CD4-positive, alpha-beta T cell (primary cell): ENCODE measurements at regions not wholly inside any gene's neighbourhood (a gene's known extent, or its start where the extent isn't known, plus 50 kb on each side); places are given as distances from the start of the nearest gene placed in this dataset.

Experiments
- ATAC-seq: fragments of 200-7000 bp; cut with Tn5 transposase; one replicate; pipeline ENCODE4 v1.10.0; 2022; ENCODE audit warnings: mild to moderate bottlenecking; ENCODE audit not compliant: poor library complexity
- CTCF ChIA-PET: fragments of 350-600 bp; sonication (Branson Sonifier 250); formaldehyde crosslinking; loops from one replicate; lab custom pipeline; 2021; ENCODE audit warnings: antibody characterized with exemption, inconsistent platforms; lab: Charles Lee
- POLR2A ChIA-PET: fragments of 350-600 bp; sonication (Branson Sonifier 250); formaldehyde crosslinking; loops from one replicate; lab custom pipeline; 2021; ENCODE audit warnings: antibody characterized with exemption, inconsistent platforms; lab: Charles Lee
- DNase-seq, 14 experiments: peaks; one replicate each; pipeline ENCODE4 v3.0.0-alpha.2; 2013 to 2020; ENCODE audit warnings: mixed read lengths in 2 of 14
- H3K27ac ChIP-seq, 2 donors: one replicate each; pipeline versions ENCODE4 v1.5.1 to v1.7.0; 2013; ENCODE audit warnings: low read length in 2 of 2, low read depth in 1 of 2, mild to moderate bottlenecking in 1 of 2
- H3K27me3 ChIP-seq, 2 experiments: 1 replicate in 1 of 2; 2 replicates in 1 of 2; pipeline versions ENCODE4 v1.6.1 to v1.7.0; 2013; ENCODE audit warnings: low read length in 2 of 2, control low read depth in 1 of 2, mild to moderate bottlenecking in 1 of 2, moderate library complexity in 1 of 2; ENCODE audit not compliant: insufficient read depth in 2 of 2, control insufficient read depth in 1 of 2
- H3K36me3 ChIP-seq: one replicate; pipeline ENCODE4 v1.6.1; 2013; ENCODE audit warnings: low read length, control low read depth; ENCODE audit not compliant: insufficient read depth
- H3K4me1 ChIP-seq: one replicate; pipeline ENCODE4 v1.6.1; 2013; ENCODE audit warnings: low read length, control low read depth; ENCODE audit not compliant: insufficient read depth
- H3K4me3 ChIP-seq: one replicate; pipeline ENCODE4 v1.5.1; 2013; ENCODE audit warnings: mild to moderate bottlenecking, low read length, moderate library complexity
- H3K9me3 ChIP-seq, 2 experiments: 1 replicate in 1 of 2; 2 replicates in 1 of 2; pipeline versions ENCODE4 v1.6.1 to v1.7.0; 2013; ENCODE audit warnings: low read length in 2 of 2, mild to moderate bottlenecking in 2 of 2, control low read depth in 1 of 2, moderate library complexity in 1 of 2; ENCODE audit not compliant: control insufficient read depth in 1 of 2, insufficient read depth in 1 of 2
- H3K27ac Mint-ChIP-seq: one replicate; pipeline ENCODE4 v1.8.0; 2020; ENCODE audit warnings: mixed read lengths
- H3K27me3 Mint-ChIP-seq: one replicate; pipeline ENCODE4 v1.8.0; 2021; ENCODE audit warnings: mixed read lengths
- H3K36me3 Mint-ChIP-seq: one replicate; pipeline ENCODE4 v1.8.0; 2021; ENCODE audit warnings: low read depth, mixed read lengths
- H3K4me1 Mint-ChIP-seq: one replicate; pipeline ENCODE4 v1.8.0; 2021; ENCODE audit warnings: low read depth, mixed read lengths
- H3K4me3 Mint-ChIP-seq: one replicate; pipeline ENCODE4 v1.8.0; 2020; ENCODE audit warnings: mild to moderate bottlenecking, mixed read lengths
- H3K9me3 Mint-ChIP-seq: one replicate; pipeline ENCODE4 v1.8.0; 2020; ENCODE audit warnings: mixed read lengths
- CTCF ChIP-seq: fragments of 200-600 bp; IDR thresholded peaks from one replicate; pipeline ENCODE4 v1.8.0; 2022; ENCODE audit warnings: antibody characterized with exemption, mild to moderate bottlenecking
- intact Hi-C, 2 experiments: fragments of 100-400 bp; cut with DNase I in 1 of 2; cut with micrococcal nuclease in 1 of 2; formaldehyde crosslinking; loops; one replicate each; pipeline versions ENCODE4 v1.15.1 to v1.9.0; 2023 to 2025; cut with DNase I, micrococcal nuclease

GRCh38 chr12:127328867-127329266 lies 938.1 kb upstream of the TMEM132C start:
- no peak overlapping the region for H3K27ac Mint-ChIP-seq
- no peaks in the 10 kb centered on the region for H3K36me3 Mint-ChIP-seq
- CTCF ChIA-PET: no interaction called here
- POLR2A ChIA-PET: no interaction called here
- H3K36me3 ChIP-seq: no peaks in the 10 kb centered on the region
- no peaks in the 10 kb centered on the region for H3K4me1 Mint-ChIP-seq
- no peak overlapping the region for H3K4me3 ChIP-seq
- no peaks in the 10 kb centered on the region for H3K9me3 Mint-ChIP-seq
- no peaks in the 10 kb centered on the region for H3K27me3 Mint-ChIP-seq
- H3K9me3 ChIP-seq: peaks cover 0 to 5% of the 10 kb centered on the region in 2 experiments
- intact Hi-C loops: no loop called here
- ATAC-seq: no peak
- no peaks in the 10 kb centered on the region for H3K27me3 ChIP-seq
- H3K4me1 ChIP-seq: no peaks in the 10 kb centered on the region
- no peak overlapping the region for H3K4me3 Mint-ChIP-seq
- no peak overlapping the region for H3K27ac ChIP-seq
- no peak for TF ChIP-seq CTCF
- DNase-seq: no peak

DNA sequence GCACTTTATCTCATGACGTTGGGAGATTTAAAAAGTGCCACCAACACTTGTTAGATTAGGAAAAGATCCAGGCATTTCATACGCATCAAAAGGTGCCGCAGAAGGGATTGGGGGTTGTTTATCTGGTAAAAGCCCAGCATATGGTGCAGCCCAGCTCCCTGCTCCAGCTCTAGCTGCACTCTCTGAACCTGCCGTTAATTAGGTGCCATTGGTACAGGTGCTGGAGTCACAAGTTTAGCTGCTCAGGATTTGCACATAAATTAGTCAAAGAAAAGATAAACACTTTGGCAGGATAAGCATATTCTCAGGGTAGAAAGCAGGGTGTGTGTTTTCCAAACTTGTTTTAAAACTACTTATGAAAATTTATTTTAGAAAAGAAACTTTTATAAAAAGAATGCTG lies 932.6 kb upstream of the TMEM132C start:
- POLR2A ChIA-PET: no interaction called here
- DNase-seq (no peak), ATAC-seq (no peak)
- no peaks in the 10 kb centered on the region for H3K4me1 ChIP-seq
- no peak overlapping the region for H3K27ac Mint-ChIP-seq
- H3K4me3 ChIP-seq: no peak overlapping the region
- no peaks in the 10 kb centered on the region for H3K4me1 Mint-ChIP-seq
- TF ChIP-seq CTCF: no peak
- intact Hi-C loops: no loop called here
- peaks cover 4% of the 10 kb centered on the region for H3K27me3 Mint-ChIP-seq
- no peaks in the 10 kb centered on the region for H3K36me3 ChIP-seq
- no peak overlapping the region for H3K4me3 Mint-ChIP-seq
- H3K27me3 ChIP-seq: no peaks in the 10 kb centered on the region
- no peaks in the 10 kb centered on the region for H3K36me3 Mint-ChIP-seq
- H3K9me3 ChIP-seq: peaks cover 0 to 5% of the 10 kb centered on the region in 2 experiments
- CTCF ChIA-PET: no interaction called here
- H3K27ac ChIP-seq: no peak overlapping the region
- H3K9me3 Mint-ChIP-seq: no peaks in the 10 kb centered on the region

- H3K36me3 Mint-ChIP-seq: no peaks in the 10 kb centered on the region
- Histone ChIP-seq H3K4me1 (no peaks in the 10 kb centered on the region), H3K27ac (no peak overlapping the region), H3K9me3 (peaks cover 0 to 5% of the 10 kb centered on the region in 2 experiments), H3K36me3 (no peaks in the 10 kb centered on the region), H3K4me3 (no peak overlapping the region), H3K27me3 (no peaks in the 10 kb centered on the region)
- TF ChIP-seq CTCF: no peak
- no peak for DNase-seq
- POLR2A ChIA-PET: no interaction called here
- no peaks in the 10 kb centered on the region for H3K9me3 Mint-ChIP-seq
- no peak overlapping the region for H3K27ac Mint-ChIP-seq
- CTCF ChIA-PET: no interaction called here
- intact Hi-C loops: no loop called here
- no peak overlapping the region for H3K4me3 Mint-ChIP-seq
- ATAC-seq: no peak
- H3K27me3 Mint-ChIP-seq: peaks cover 4% of the 10 kb centered on the region
- no peaks in the 10 kb centered on the region for H3K4me1 Mint-ChIP-seq
Observed at GRCh38 chr12:127334912-127335644, 931.9 kb upstream of the TMEM132C start.
